CD4-positive, alpha-beta T cell treated with Interleukin-4 for 4 hours (primary cell): ENCODE measurements at regions not wholly inside any gene's neighbourhood (a gene's known extent, or its start where the extent isn't known, plus 50 kb on each side); places are given as distances from the start of the nearest gene placed in this dataset.
A peak's percentile ranks its signal among the peaks of the same experiment; 100 is the strongest.
"Not testable (repeated sequence)": the region's sequence is repeated elsewhere in the genome, so short reads cannot be mapped to it uniquely, and the experiment has no call there.

ENCODE experiments used
- DNase-seq: peaks from one replicate; pipeline ENCODE4 v3.0.0-alpha.2; 2020

- peak; percentile 6 for DNase-seq
Measured at GRCh38 chr6:6749702-6750491, 161.4 kb downstream of the LY86 start.

GRCh38 chr6:6750594-6751265, 162.2 kb downstream of the LY86 start:
- no peak for DNase-seq

GRCh38 chr6:6751266-6751596, 162.7 kb downstream of the LY86 start:
- no peak for DNase-seq

GRCh38 chr6:6751619-6752023, 163.1 kb downstream of the LY86 start:
- DNase-seq = no peak

GRCh38 chr6:6752129-6752528, 163.6 kb downstream of the LY86 start:
- DNase-seq = no peak

- DNase-seq = no peak
Measured at GRCh38 chr6:6753301-6753700, 164.8 kb downstream of the LY86 start.

GRCh38 chr6:6756526-6756925, 168.0 kb downstream of the LY86 start:
- DNase-seq = no peak

GRCh38 chr6:6758546-6758914, 170.0 kb downstream of the LY86 start:
- no peak for DNase-seq

- DNase-seq = peak; percentile 18
Measured at GRCh38 chr6:6758915-6759654, 170.6 kb downstream of the LY86 start.

GRCh38 chr6:6760002-6760401, 171.5 kb downstream of the LY86 start:
- no peak for DNase-seq

GRCh38 chr6:6762566-6762965, 174.0 kb downstream of the LY86 start:
- DNase-seq = not testable (repeated sequence)

GRCh38 chr6:6764764-6765434, 176.4 kb downstream of the LY86 start:
- no peak for DNase-seq

GRCh38 chr6:6766230-6766905, 177.8 kb downstream of the LY86 start:
- no peak for DNase-seq

- no peak for DNase-seq
Measured at GRCh38 chr6:6769466-6769865, 180.9 kb downstream of the LY86 start.

GRCh38 chr6:6771224-6771945, 182.9 kb downstream of the LY86 start:
- no peak for DNase-seq

GRCh38 chr6:6771964-6772363, 183.4 kb downstream of the LY86 start:
- DNase-seq = no peak

- DNase-seq = no peak
Measured at GRCh38 chr6:6772751-6773150, 184.2 kb downstream of the LY86 start.

- no peak for DNase-seq
Measured at GRCh38 chr6:6775074-6775473, 186.6 kb downstream of the LY86 start.

- no peak for DNase-seq
Measured at GRCh38 chr6:6780231-6780630, 191.7 kb downstream of the LY86 start.

- DNase-seq = no peak
Measured at GRCh38 chr6:6781172-6781872, 192.8 kb downstream of the LY86 start.

GRCh38 chr6:6781873-6782227, 193.3 kb downstream of the LY86 start:
- no peak for DNase-seq

- no peak for DNase-seq
Measured at GRCh38 chr6:6783721-6784120, 195.2 kb downstream of the LY86 start.
